ENCODE measurements at regions not wholly inside any gene's neighbourhood (a gene's known extent, or its start where the extent isn't known, plus 50 kb on each side); places are given as distances from the start of the nearest gene placed in this dataset.

- peak; percentile 29 to 46 for DNase-seq
These were observed 195.2 kb upstream of the RAG2 start for GRCh38 chr11:36792996-36793914.

- no peak for DNase-seq
These were observed 193.9 kb upstream of the RAG2 start for GRCh38 chr11:36791957-36792356.

GRCh38 chr11:36790526-36790925, 192.5 kb upstream of the RAG2 start:
- DNase-seq, result peak; percentile 29 to 45

GRCh38 chr11:36783808-36784207, 185.8 kb upstream of the RAG2 start:
- no peak for DNase-seq

GRCh38 chr11:36779791-36780190, 181.8 kb upstream of the RAG2 start:
- DNase-seq, result no peak

- DNase-seq, result no peak
These were observed 179.3 kb upstream of the RAG2 start for GRCh38 chr11:36777311-36777710.

GRCh38 chr11:36775756-36776155, 177.7 kb upstream of the RAG2 start:
- no peak for DNase-seq

- DNase-seq, result no peak
These were observed 177.1 kb upstream of the RAG2 start for GRCh38 chr11:36775130-36775529.

- no peak for DNase-seq
These were observed 176.6 kb upstream of the RAG2 start for GRCh38 chr11:36774603-36775002.

GRCh38 chr11:36763187-36763586, 165.2 kb upstream of the RAG2 start:
- DNase-seq, result no peak

- no peak for DNase-seq
These were observed 159.0 kb upstream of the RAG2 start for GRCh38 chr11:36757075-36757474.

GRCh38 chr11:36753960-36754359, 155.9 kb upstream of the RAG2 start:
- DNase-seq, result no peak

- no peak for DNase-seq
These were observed 154.0 kb upstream of the RAG2 start for GRCh38 chr11:36751996-36752395.

GRCh38 chr11:36751335-36751781, 153.3 kb upstream of the RAG2 start:
- DNase-seq, result peak in 1 of 2 donors; percentile 60

- no peak for DNase-seq
These were observed 152.3 kb upstream of the RAG2 start for GRCh38 chr11:36750349-36750748.

- no peak for DNase-seq
These were observed 150.8 kb upstream of the RAG2 start for GRCh38 chr11:36748836-36749235.

GRCh38 chr11:36746886-36747710, 149.1 kb upstream of the RAG2 start:
- DNase-seq, result peak; percentile 83 to 90

GRCh38 chr11:36744375-36745168, 146.5 kb upstream of the RAG2 start:
- DNase-seq, result peak in 1 of 2 donors; percentile 42

GRCh38 chr11:36743039-36743438, 145.0 kb upstream of the RAG2 start:
- no peak for DNase-seq

GRCh38 chr11:36741515-36741914, 143.5 kb upstream of the RAG2 start:
- no peak for DNase-seq

GRCh38 chr11:36738292-36738861, 140.3 kb upstream of the RAG2 start:
- DNase-seq, result no peak

GRCh38 chr11:36736103-36736502, 138.1 kb upstream of the RAG2 start:
- DNase-seq, result no peak
